HCT116 (cell line): ENCODE measurements at regions not wholly inside any gene's neighbourhood (a gene's known extent, or its start where the extent isn't known, plus 50 kb on each side); places are given as distances from the start of the nearest gene placed in this dataset.

Source experiments
- ATAC-seq: fragments of 200-7000 bp; cut with Tn5 transposase; 2 replicates; pipeline ENCODE4 v1.9.1; 2020; ENCODE audit warnings: mild to moderate bottlenecking, moderate library complexity
- BruUV-seq: library from RNA; stranded (reverse); fragments of 400-500 nt; replicated peaks from 2 replicates; lab custom pipeline; 2021; lab: Mats Ljungman, UMichigan
- CTCF ChIA-PET: fragments of 300-600 bp; sonication (Branson Sonifier 250); formaldehyde crosslinking; loops from one replicate; lab custom pipeline; 2021; ENCODE audit warnings: antibody characterized with exemption; lab: Charles Lee
- POLR2A ChIA-PET: fragments of 300-600, 350-600 bp; sonication (Branson Sonifier 250); formaldehyde crosslinking; loops from one replicate; lab custom pipeline; 2021; ENCODE audit warnings: antibody characterized with exemption; lab: Charles Lee
- RAD21 ChIA-PET, 2 experiments: fragments of 300-600 bp; sonication (Branson Sonifier 250); formaldehyde crosslinking; loops; one replicate each; lab custom pipeline; 2023; ENCODE audit warnings: low total read pairs in 2 of 2; ENCODE audit not compliant: uncharacterized antibody in 2 of 2, unreplicated experiment in 2 of 2, low non-redundant PET in 1 of 2; lab: Charles Lee
- DNase-seq: peaks from one replicate; pipeline ENCODE4 v3.0.0-alpha.2; 2010; ENCODE audit warnings: low read depth, low spot score
- H2AFZ ChIP-seq: fragments of 200-600 bp; shearing (Covaris generic), sonication (generic); 2 replicates; pipeline ENCODE4 v1.6.1; 2017; ENCODE audit warnings: low read depth, mixed run types, mixed read lengths, antibody characterized with exemption, low read length; ENCODE audit not compliant: poor library complexity, severe bottlenecking
- H3K27ac ChIP-seq: 2 replicates; pipeline ENCODE4 v1.5.1; 2012; ENCODE audit warnings: low read depth, low read length
- H3K27me3 ChIP-seq: fragments of 200-600 bp; sonication (generic); 2 replicates; pipeline ENCODE4 v1.6.1; 2016; ENCODE audit warnings: mixed run types, low read length, mixed read lengths; ENCODE audit not compliant: insufficient read depth
- H3K36me3 ChIP-seq, 2 experiments: fragments of 200-500 bp in 1 of 2; fragments of 200-600 bp in 1 of 2; sonication (Bioruptor generic) in 1 of 2; sonication (generic) in 1 of 2; 2 replicates each; pipeline versions ENCODE4 v1.5.1 to v1.6.1; 2014 to 2016; ENCODE audit warnings: low read length in 2 of 2, inconsistent platforms in 1 of 2, mixed read lengths in 1 of 2, mixed run types in 1 of 2; ENCODE audit not compliant: insufficient read depth in 2 of 2, control insufficient read depth in 1 of 2
- H3K4me1 ChIP-seq, 2 experiments: fragments of 200-600 bp in 1 of 2; sonication (generic) in 1 of 2; 2 replicates each; pipeline versions ENCODE4 v1.5.1 to v1.6.1; 2012 to 2017; ENCODE audit warnings: low read length in 2 of 2, inconsistent platforms in 1 of 2, mild to moderate bottlenecking in 1 of 2, mixed read lengths in 1 of 2, mixed run types in 1 of 2, moderate library complexity in 1 of 2; ENCODE audit not compliant: insufficient read depth in 2 of 2, control insufficient read depth in 1 of 2
- H3K4me2 ChIP-seq: fragments of 200-600 bp; sonication (generic); 2 replicates; pipeline ENCODE4 v1.6.1; 2017; ENCODE audit warnings: mixed run types, low read length, mixed read lengths
- H3K4me3 ChIP-seq, 2 experiments: fragments of 200-600 bp in 1 of 2; sonication (generic) in 1 of 2; replicated peaks in 1 of 2; 2 replicates each; pipeline ENCODE4 v1.5.1; 2011 to 2016; ENCODE audit warnings: low read length in 2 of 2, control low read depth in 1 of 2, low read depth in 1 of 2, mild to moderate bottlenecking in 1 of 2, mixed read lengths in 1 of 2, mixed run types in 1 of 2
- H3K79me2 ChIP-seq: fragments of 200-600 bp; sonication (generic); 2 replicates; pipeline ENCODE4 v1.6.1; 2017; ENCODE audit warnings: mild to moderate bottlenecking, mixed run types, low read length, moderate library complexity, mixed read lengths; ENCODE audit not compliant: insufficient read depth
- H3K9ac ChIP-seq: fragments of 200-600 bp; sonication (generic); 2 replicates; pipeline ENCODE4 v1.6.1; 2016; ENCODE audit warnings: low read length, mixed read lengths
- H3K9me2 ChIP-seq: fragments of 200-600 bp; sonication (generic), shearing (Covaris generic); 2 replicates; pipeline ENCODE4 v1.6.1; 2017; ENCODE audit warnings: mixed run types, mild to moderate bottlenecking, moderate library complexity; ENCODE audit not compliant: insufficient read depth
- H3K9me3 ChIP-seq, 2 experiments: fragments of 200-500 bp in 1 of 2; fragments of 200-600 bp in 1 of 2; sonication (Bioruptor generic) in 1 of 2; sonication (generic) in 1 of 2; 2 replicates each; pipeline ENCODE4 v1.6.1; 2014 to 2017; ENCODE audit warnings: low read length in 2 of 2, mixed read lengths in 2 of 2, inconsistent platforms in 1 of 2, low read depth in 1 of 2, mild to moderate bottlenecking in 1 of 2, mixed run types in 1 of 2, moderate library complexity in 1 of 2; ENCODE audit not compliant: control insufficient read depth in 1 of 2, insufficient read depth in 1 of 2
- H4K20me1 ChIP-seq: fragments of 200-600 bp; sonication (generic), shearing (Covaris generic); 2 replicates; pipeline ENCODE4 v1.6.1; 2017; ENCODE audit warnings: mixed run types, mild to moderate bottlenecking, moderate library complexity; ENCODE audit not compliant: insufficient read depth
- CTCF ChIP-seq, 3 experiments: fragments of 200-600 bp in 1 of 3; sonication (generic) in 1 of 3; IDR thresholded peaks in 2 of 3; conservative IDR thresholded peaks in 1 of 3; 2 replicates each; pipeline ENCODE4 v1.5.1; 2012 to 2017; ENCODE audit warnings: low read depth in 2 of 3, low read length in 2 of 3, antibody characterized with exemption in 1 of 3, borderline replicate concordance in 1 of 3, control low read depth in 1 of 3, mild to moderate bottlenecking in 1 of 3, mixed read lengths in 1 of 3, mixed run types in 1 of 3, moderate library complexity in 1 of 3; ENCODE audit not compliant: insufficient read depth in 1 of 3
- EZH2 ChIP-seq: fragments of 200-600 bp; sonication (generic); IDR thresholded peaks from 2 replicates; pipeline ENCODE4 v1.6.1; 2017; ENCODE audit warnings: antibody characterized with exemption, mixed run types
- TCF7L2 ChIP-seq: IDR thresholded peaks from 2 replicates; pipeline ENCODE4 v1.7.0; 2011; ENCODE audit warnings: borderline replicate concordance, inconsistent platforms; ENCODE audit not compliant: insufficient read depth, insufficient read length; ENCODE audit errors: extremely low read depth
- YY1 ChIP-seq: IDR thresholded peaks from 2 replicates; pipeline ENCODE4 v1.6.1; 2011; ENCODE audit warnings: low read length, low read depth, moderate library complexity, mild to moderate bottlenecking; ENCODE audit not compliant: insufficient replicate concordance; ENCODE audit errors: extremely low read depth
- intact Hi-C: fragments of 100-400 bp; cut with micrococcal nuclease; formaldehyde crosslinking; loops from 2 replicates; pipeline ENCODE4 v1.10.0; 2022
- TF ChIP-seq, protein P1 (sequence below): IDR thresholded peaks from 2 replicates; pipeline ENCODE4 v1.6.1; 2011; ENCODE audit warnings: mild to moderate bottlenecking, low read length, moderate library complexity; ENCODE audit not compliant: insufficient replicate concordance; ENCODE audit errors: extremely low read depth

DNA sequence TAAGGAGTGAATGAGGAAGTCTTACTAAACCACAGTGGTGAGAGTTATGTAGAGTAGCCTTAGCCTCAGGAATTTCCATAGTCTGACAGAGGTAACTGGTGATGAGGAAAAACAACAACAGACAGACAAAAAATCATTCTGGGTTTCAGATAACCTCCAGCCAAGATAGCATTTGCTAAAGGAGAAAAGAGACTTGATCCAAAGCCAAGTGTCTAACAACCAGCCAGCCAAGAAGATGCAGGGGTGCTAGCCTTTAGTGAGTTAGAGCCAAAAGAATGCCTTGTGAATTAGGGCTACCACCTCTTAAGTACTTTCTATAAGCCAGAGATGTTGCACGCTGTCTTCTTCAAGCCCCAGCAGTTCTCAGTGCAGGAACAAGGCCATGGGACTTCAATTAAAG lies 478.0 kb upstream of the CPEB2 start:
- Histone ChIP-seq H3K9me3 (peaks cover 9 to 20% of the 10 kb centered on the region in 2 experiments; a peak in 2 of 4 replicates), H3K79me2 (no peaks in the 10 kb centered on the region), H3K27ac (no peak overlapping the region), H3K9me2 (no peaks in the 10 kb centered on the region), H3K4me1 (no peaks in the 10 kb centered on the region), H3K9ac (no peak overlapping the region), H3K27me3 (no peaks in the 10 kb centered on the region), H3K36me3 (no peaks in the 10 kb centered on the region), H3K4me3 (no peak overlapping the region), H3K4me2 (no peak overlapping the region), H4K20me1 (no peaks in the 10 kb centered on the region), H2AFZ (no peak overlapping the region)
- TF ChIP-seq CTCF (IDR thresholded peaks at IDR 0.05 in 2 of 3, conservative IDR thresholded peaks at IDR 0.05 in 1 of 3; ENCODE audit: borderline replicate concordance in 1 of 3, insufficient read depth in 1 of 3, low read depth in 2 of 3, low read length in 2 of 3) = no peak
- no peak for TF ChIP-seq EZH2
- ChIA-PET CTCF (no interaction called here), POLR2A (no interaction called here), RAD21 (no interaction called here)
- no TSS peak for BruUV-seq
- no peak for ATAC-seq
- DNase-seq = no peak
- intact Hi-C loops = no loop called here

GRCh38 chr4:14528918-14529317 lies 473.4 kb upstream of the CPEB2 start:
- no peaks in the 10 kb centered on the region for H3K27me3 ChIP-seq
- ChIA-PET POLR2A (no interaction called here), CTCF (no interaction called here), RAD21 (no interaction called here)
- intact Hi-C loops = no loop called here
- ATAC-seq (no peak), DNase-seq (no peak)
- no peaks in the 10 kb centered on the region for H3K36me3 ChIP-seq
- no peak overlapping the region for H3K4me3 ChIP-seq
- H3K9ac ChIP-seq = no peak overlapping the region
- H3K4me1 ChIP-seq = no peaks in the 10 kb centered on the region
- BruUV-seq = no TSS peak
- H3K4me2 ChIP-seq = no peak overlapping the region
- no peak overlapping the region for H3K27ac ChIP-seq
- TF ChIP-seq, protein P1, sequence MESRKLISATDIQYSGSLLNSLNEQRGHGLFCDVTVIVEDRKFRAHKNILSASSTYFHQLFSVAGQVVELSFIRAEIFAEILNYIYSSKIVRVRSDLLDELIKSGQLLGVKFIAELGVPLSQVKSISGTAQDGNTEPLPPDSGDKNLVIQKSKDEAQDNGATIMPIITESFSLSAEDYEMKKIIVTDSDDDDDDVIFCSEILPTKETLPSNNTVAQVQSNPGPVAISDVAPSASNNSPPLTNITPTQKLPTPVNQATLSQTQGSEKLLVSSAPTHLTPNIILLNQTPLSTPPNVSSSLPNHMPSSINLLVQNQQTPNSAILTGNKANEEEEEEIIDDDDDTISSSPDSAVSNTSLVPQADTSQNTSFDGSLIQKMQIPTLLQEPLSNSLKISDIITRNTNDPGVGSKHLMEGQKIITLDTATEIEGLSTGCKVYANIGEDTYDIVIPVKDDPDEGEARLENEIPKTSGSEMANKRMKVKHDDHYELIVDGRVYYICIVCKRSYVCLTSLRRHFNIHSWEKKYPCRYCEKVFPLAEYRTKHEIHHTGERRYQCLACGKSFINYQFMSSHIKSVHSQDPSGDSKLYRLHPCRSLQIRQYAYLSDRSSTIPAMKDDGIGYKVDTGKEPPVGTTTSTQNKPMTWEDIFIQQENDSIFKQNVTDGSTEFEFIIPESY = no peak
- no peak for TF ChIP-seq YY1
- no peak for TF ChIP-seq TCF7L2
- no peaks in the 10 kb centered on the region for H3K79me2 ChIP-seq
- peaks cover 4 to 9% of the 10 kb centered on the region in 2 experiments; a peak in 2 of 4 replicates for H3K9me3 ChIP-seq
- H2AFZ ChIP-seq = no peak overlapping the region
- no peaks in the 10 kb centered on the region for H3K9me2 ChIP-seq
- H4K20me1 ChIP-seq = no peaks in the 10 kb centered on the region
